SK-N-SH (cell line): ENCODE measurements at regions not wholly inside any gene's neighbourhood (a gene's known extent, or its start where the extent isn't known, plus 50 kb on each side); places are given as distances from the start of the nearest gene placed in this dataset.

ENCODE experiments used
- CHD2 ChIP-seq: fragments of 150-350 bp; IDR thresholded peaks from 2 replicates; pipeline ENCODE4 v1.6.1; 2018; ENCODE audit warnings: low read length; ENCODE audit not compliant: partially characterized antibody
- CTCF ChIP-seq: fragments of 200-600 bp; sonication (generic); IDR thresholded peaks from 2 replicates; pipeline ENCODE4 v1.6.1; 2017; ENCODE audit warnings: antibody characterized with exemption, mild to moderate bottlenecking, moderate library complexity
- EP300 ChIP-seq, 2 experiments: IDR thresholded peaks; 2 replicates each; pipeline versions ENCODE4 v1.4.0 to v1.6.1; 2012; ENCODE audit warnings: borderline replicate concordance in 1 of 2, low read depth in 1 of 2, low read length in 1 of 2
- EZH2phosphoT487 ChIP-seq: fragments of 200-600 bp; sonication (generic); IDR thresholded peaks from 2 replicates; pipeline ENCODE4 v1.6.1; 2017; ENCODE audit warnings: low read depth, mixed run types, mild to moderate bottlenecking, antibody characterized with exemption, moderate library complexity, borderline replicate concordance
- GATA2 ChIP-seq: sonication (generic); formaldehyde crosslinking; IDR thresholded peaks from 2 replicates; pipeline ENCODE4 v1.5.0; 2020; ENCODE audit warnings: mild to moderate bottlenecking, missing genetic modification reagents
- MAX ChIP-seq: IDR thresholded peaks from 2 replicates; pipeline ENCODE4 v1.4.0; 2012; ENCODE audit warnings: low read depth
- MXI1 ChIP-seq: IDR thresholded peaks from 2 replicates; pipeline ENCODE4 v1.6.1; 2012; ENCODE audit warnings: mild to moderate bottlenecking, low read depth, low read length, improper control_type of control experiment
- POLR2AphosphoS5 ChIP-seq: IDR thresholded peaks from 2 replicates; pipeline ENCODE4 v1.6.1; 2012; ENCODE audit warnings: low read depth, low read length
- RAD21 ChIP-seq: IDR thresholded peaks from 2 replicates; pipeline ENCODE4 v1.6.1; 2012; ENCODE audit warnings: mild to moderate bottlenecking, low read length
- REST ChIP-seq: IDR thresholded peaks from 2 replicates; pipeline ENCODE4 v1.6.1; 2012; ENCODE audit warnings: mild to moderate bottlenecking, low read depth, low read length, moderate library complexity
- SMC3 ChIP-seq: IDR thresholded peaks from 2 replicates; pipeline ENCODE4 v1.6.1; 2012; ENCODE audit warnings: low read depth, low read length, improper control_type of control experiment
- YY1 ChIP-seq: IDR thresholded peaks from 2 replicates; pipeline ENCODE4 v1.4.0; 2012; ENCODE audit warnings: low read depth, mild to moderate bottlenecking

GRCh38 chr13:79771493-79771892 is 290.5 kb downstream of the NDFIP2 start:
- TF ChIP-seq CHD2 (no peak), CTCF (no peak), POLR2AphosphoS5 (no peak), YY1 (no peak), SMC3 (no peak), MAX (no peak), RAD21 (no peak), MXI1 (no peak), REST (no peak), EZH2phosphoT487 (no peak), EP300 (IDR thresholded peaks at IDR 0.05; ENCODE audit: borderline replicate concordance in 1 of 2, low read depth in 1 of 2, low read length in 1 of 2) (no peak), GATA2 (CRISPR knock-in tag) (no peak)
